ENCODE measurements at regions not wholly inside any gene's neighbourhood (a gene's known extent, or its start where the extent isn't known, plus 50 kb on each side); places are given as distances from the start of the nearest gene placed in this dataset.

- DNase-seq: no peak
Measured at GRCh38 chr11:92675303-92675702, 294.1 kb upstream of the MTNR1B start.

DNA sequence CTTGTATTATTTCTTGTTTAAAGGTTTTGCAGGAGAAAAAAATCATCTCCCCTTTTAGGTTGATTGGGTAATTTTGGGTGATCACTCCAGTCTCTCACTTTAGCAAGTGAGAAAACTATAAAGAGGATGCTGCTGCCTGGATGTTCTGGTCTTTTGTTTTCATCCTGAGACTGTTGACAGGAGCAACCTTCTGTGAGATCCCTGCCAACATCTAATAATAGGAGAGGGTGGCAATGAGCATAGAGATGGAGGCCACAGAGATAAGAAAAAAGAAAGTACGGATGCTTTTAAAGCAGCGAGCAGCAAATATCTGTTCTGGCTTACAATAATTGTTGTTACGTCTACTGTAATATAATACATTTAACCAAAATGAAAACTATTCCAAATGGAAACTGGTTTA is 293.6 kb upstream of the MTNR1B start:
- DNase-seq: no peak

- DNase-seq: no peak
Measured at GRCh38 chr11:92678008-92678611, 291.3 kb upstream of the MTNR1B start.

DNA sequence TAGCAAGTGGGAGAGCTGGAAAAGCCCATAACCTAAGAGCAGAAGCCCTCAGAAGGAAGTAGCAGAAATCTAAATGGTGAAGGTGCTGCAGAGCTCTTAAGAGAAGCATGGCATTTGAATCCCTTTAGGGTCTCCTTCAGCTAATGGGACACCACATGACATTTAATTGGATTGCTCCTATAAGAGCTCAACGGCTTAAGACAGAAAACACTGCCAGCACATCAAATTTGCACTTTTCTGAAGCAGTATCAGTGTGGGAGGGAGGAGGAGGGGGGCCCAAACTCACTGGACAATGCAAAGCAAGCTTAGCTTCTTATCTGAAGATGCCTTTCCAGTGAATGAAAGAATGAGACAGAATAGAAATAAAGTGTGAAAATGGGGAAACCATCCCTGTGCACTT is 287.9 kb upstream of the MTNR1B start:
- DNase-seq: no peak

DNA sequence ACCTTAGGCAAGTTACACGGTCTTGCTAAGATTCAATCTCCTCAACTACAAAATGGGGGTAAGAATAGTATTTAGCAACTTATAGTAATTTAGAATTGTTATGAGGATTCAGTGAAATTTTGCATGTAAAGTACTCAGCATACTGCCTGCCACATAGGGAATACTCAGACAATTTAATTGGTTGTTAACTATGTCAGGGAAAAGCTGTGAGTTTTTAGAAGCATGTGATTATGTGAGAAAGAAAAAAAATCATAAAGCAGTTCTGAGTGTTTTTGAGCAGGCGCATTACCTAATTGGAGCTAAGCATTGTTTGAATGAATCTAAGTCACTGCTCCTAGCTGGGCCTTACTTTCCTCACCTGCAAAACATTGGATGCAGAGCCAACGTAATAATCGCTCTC is 287.3 kb upstream of the MTNR1B start:
- DNase-seq: no peak

GRCh38 chr11:92682952-92683351 is 286.5 kb upstream of the MTNR1B start:
- DNase-seq: no peak

DNA sequence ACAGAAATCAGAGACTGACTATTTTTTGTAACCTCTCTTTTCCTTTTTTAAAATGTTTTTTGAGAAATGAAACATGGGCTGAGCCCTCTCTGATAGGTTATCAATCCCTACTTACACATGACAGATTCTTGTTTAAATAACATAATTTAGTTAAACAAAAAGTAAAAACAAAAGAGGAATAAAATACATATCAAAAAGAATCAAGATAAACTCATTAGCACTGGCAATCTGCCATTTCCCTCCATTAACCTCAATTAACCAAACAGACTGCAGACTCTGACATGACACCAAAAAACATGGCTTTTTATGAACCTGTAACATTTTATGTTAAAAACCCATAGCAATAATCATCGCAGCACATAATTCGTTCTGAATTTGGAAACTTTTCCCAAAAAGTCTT is 284.4 kb upstream of the MTNR1B start:
- DNase-seq: no peak

- no peak for DNase-seq
Measured at GRCh38 chr11:92687724-92688123, 281.7 kb upstream of the MTNR1B start.

GRCh38 chr11:92688416-92688815 is 281.0 kb upstream of the MTNR1B start:
- no peak for DNase-seq

DNA sequence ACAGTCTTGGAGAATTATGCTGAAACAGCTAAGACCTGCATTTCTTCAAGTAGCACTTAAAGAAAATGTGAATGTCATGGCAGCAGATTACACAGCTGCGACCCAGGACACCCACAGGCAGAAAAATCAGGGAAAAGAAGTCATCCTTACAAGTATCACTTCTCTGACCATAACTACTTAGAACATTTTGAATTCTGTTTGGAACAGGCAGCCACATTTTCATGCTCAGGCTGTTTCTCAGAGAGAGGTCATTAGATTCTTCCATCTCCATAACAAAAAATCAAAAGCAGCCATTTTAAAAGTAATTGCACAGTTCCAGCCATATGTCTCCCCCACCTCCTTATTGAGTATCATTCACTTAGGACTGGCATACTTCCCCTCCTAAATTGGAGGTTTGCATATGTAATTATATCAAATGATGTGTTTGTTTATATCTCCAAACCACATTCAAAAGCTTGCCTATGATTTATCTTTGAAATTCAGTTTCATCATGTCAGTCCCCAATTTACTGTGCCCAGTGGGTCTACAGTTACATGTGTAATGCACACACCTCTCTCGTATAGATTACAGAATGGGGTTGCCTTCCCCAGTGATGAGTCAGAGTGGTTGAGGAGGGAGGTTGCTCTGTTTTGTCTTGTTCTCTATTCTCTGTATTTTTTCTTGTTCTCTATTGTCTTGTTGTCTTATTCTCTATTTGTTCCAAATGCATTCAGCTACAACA is 276.5 kb upstream of the MTNR1B start:
- no peak for DNase-seq

DNA sequence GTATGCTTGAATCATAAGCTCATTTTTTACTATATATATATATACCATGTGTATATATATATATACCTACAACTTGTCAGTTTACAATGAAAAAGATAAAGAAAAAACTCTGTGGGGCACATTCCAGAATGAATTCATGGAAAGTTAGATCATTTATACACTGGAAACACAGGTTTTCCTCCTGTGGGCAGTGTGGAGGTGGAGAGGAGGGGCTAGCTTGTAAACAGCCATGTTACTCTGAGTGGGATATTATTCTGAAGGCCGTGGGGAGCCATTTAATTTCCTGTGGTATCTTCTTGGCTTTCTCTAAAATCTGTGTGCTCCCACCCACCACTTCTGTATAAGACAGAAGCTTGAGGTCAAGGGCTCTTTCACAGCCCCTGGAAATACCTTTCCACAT is 273.4 kb upstream of the MTNR1B start:
- DNase-seq: no peak

GRCh38 chr11:92697461-92698312 is 271.8 kb upstream of the MTNR1B start:
- DNase-seq: no peak

- DNase-seq: no peak
Measured at GRCh38 chr11:92698742-92699141, 270.7 kb upstream of the MTNR1B start.

- DNase-seq: no peak
Measured at GRCh38 chr11:92702037-92702804, 267.2 kb upstream of the MTNR1B start.

GRCh38 chr11:92702805-92703448 is 266.5 kb upstream of the MTNR1B start:
- no peak for DNase-seq

DNA sequence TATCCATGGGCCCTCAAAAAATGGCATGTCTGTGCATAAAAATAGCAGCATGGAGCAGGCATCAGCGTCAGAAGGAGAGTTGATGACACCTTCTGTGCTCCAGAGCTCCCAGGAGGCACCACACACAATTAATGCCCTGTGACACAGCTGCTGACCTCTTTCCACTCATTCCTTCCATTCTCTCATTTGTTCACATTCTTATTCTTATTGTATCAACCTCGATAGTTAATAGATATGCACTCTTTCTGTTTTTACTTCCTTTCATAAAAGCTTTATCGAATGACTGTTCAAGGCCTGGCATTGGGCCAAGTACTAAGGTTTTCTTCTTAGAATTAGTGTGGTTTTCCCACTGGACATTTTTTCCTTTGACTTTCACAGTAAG is 266.0 kb upstream of the MTNR1B start:
- no peak for DNase-seq

- no peak for DNase-seq
Measured at GRCh38 chr11:92707173-92707619, 262.3 kb upstream of the MTNR1B start.

DNA sequence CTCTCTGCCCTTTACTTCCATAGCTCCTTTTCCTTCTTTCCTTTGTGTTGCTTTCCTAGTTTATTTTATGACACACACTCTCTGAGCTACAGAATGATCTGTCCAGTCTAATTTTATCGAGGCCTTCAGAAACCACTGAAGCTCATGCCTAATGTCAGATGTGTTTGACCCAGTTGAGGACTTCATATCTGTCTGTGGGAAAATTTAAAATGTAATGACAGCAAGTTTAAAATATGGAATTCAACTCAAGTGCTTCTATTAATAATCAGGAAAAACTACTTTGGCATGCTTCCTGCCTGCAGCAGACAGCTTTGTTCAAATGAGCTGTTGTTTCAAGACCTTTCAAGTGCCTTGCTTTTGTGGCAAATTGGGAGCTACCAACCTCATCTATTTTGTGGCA is 261.8 kb upstream of the MTNR1B start:
- DNase-seq: no peak

GRCh38 chr11:92709329-92709728 is 260.1 kb upstream of the MTNR1B start:
- no peak for DNase-seq

DNA sequence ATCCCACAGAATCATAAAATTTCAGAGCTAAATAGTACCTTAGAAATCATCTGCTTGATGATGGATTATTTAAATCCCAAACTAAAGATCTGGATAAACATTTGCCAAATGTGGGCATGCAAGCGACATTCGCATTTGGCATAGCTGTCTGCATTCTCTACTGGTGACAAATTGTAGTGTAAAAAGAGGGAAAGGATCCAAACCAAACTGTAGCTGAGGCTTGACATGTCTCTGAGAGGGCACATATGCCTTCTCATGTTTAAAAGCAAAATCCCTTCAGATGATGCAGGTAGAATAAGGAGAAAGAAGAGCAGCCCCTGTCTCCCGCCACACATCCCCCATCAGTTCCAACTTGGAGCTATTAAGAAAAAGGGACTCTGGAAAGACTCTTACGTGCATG is 257.5 kb upstream of the MTNR1B start:
- no peak for DNase-seq

- no peak for DNase-seq
Measured at GRCh38 chr11:92714111-92714510, 255.3 kb upstream of the MTNR1B start.

GRCh38 chr11:92717240-92717639 is 252.2 kb upstream of the MTNR1B start:
- DNase-seq: no peak

DNA sequence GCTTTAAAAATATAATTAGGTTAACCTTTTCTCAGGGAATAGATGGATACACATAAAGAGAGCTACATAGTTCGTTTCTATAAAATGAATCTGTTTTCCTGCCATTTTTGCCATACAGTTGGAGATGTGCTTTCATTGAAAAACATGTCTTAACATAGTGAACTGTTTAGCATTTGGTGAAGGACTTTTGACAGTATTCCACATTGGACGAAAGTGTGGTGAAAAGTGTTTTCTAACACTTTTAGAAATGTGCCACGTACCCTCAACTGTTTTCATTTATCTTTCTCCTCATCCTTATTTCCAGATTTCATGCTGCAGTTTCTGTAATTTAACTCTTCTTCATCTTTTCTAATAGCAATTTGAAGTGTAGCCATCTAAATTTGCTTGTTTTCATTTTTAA is 249.1 kb upstream of the MTNR1B start:
- DNase-seq: no peak

All from CD4-positive, alpha-beta T cell treated with Interferon alpha-2 for 1 hour (primary cell).